NCI-H1092 treated with DMSO at 0.1 percent for 48 hours (cell line): ENCODE measurements at regions not wholly inside any gene's neighbourhood (a gene's known extent, or its start where the extent isn't known, plus 50 kb on each side); places are given as distances from the start of the nearest gene placed in this dataset.
"Not testable (repeated sequence)": the region's sequence is repeated elsewhere in the genome, so short reads cannot be mapped to it uniquely, and the experiment has no call there.

Source experiments
- DNase-seq: peaks from one replicate; lab custom pipeline; 2025; lab: John Stamatoyannopoulos, UW

- DNase-seq, result no peak
These were observed 137.5 kb downstream of the CCDC71L start for GRCh38 chr7:106523482-106523881.

- DNase-seq, result no peak
These were observed 138.3 kb downstream of the CCDC71L start for GRCh38 chr7:106522696-106523095.

GRCh38 chr7:106521541-106521940 lies 139.4 kb downstream of the CCDC71L start:
- DNase-seq, result no peak

- DNase-seq, result no peak
These were observed 139.9 kb downstream of the CCDC71L start for GRCh38 chr7:106520962-106521514.

- DNase-seq, result no peak
These were observed 142.0 kb downstream of the CCDC71L start for GRCh38 chr7:106518967-106519366.

- no peak for DNase-seq
These were observed 142.7 kb downstream of the CCDC71L start for GRCh38 chr7:106518239-106518638.

GRCh38 chr7:106517508-106517907 lies 143.4 kb downstream of the CCDC71L start:
- DNase-seq, result no peak

- no peak for DNase-seq
These were observed 145.6 kb downstream of the CCDC71L start for GRCh38 chr7:106515321-106515720.

GRCh38 chr7:106514881-106515280 lies 146.1 kb downstream of the CCDC71L start:
- no peak for DNase-seq

GRCh38 chr7:106512217-106512616 lies 148.7 kb downstream of the CCDC71L start:
- DNase-seq, result no peak

GRCh38 chr7:106504645-106505044 lies 156.3 kb downstream of the CCDC71L start:
- DNase-seq, result no peak

- DNase-seq, result no peak
These were observed 156.8 kb downstream of the CCDC71L start for GRCh38 chr7:106504207-106504606.

- no peak for DNase-seq
These were observed 157.3 kb downstream of the CCDC71L start for GRCh38 chr7:106503626-106504025.

GRCh38 chr7:106501605-106502580 lies 159.1 kb downstream of the CCDC71L start:
- DNase-seq, result no peak

GRCh38 chr7:106499897-106500296 lies 161.1 kb downstream of the CCDC71L start:
- DNase-seq, result no peak

- not testable (repeated sequence) for DNase-seq
These were observed 163.0 kb downstream of the CCDC71L start for GRCh38 chr7:106498005-106498404.

GRCh38 chr7:106493041-106493731 lies 167.8 kb downstream of the CCDC71L start:
- DNase-seq, result no peak

GRCh38 chr7:106488465-106488864 lies 172.5 kb downstream of the CCDC71L start:
- no peak for DNase-seq

- DNase-seq, result no peak
These were observed 173.1 kb downstream of the CCDC71L start for GRCh38 chr7:106487892-106488291.

- DNase-seq, result no peak
These were observed 174.6 kb downstream of the CCDC71L start for GRCh38 chr7:106486331-106486730.

- no peak for DNase-seq
These were observed 175.0 kb downstream of the CCDC71L start for GRCh38 chr7:106485919-106486318.

GRCh38 chr7:106485031-106485551 lies 175.9 kb downstream of the CCDC71L start:
- DNase-seq, result no peak

- DNase-seq, result no peak
These were observed 176.4 kb downstream of the CCDC71L start for GRCh38 chr7:106484562-106484961.
